ENCODE measurements at regions not wholly inside any gene's neighbourhood (a gene's known extent, or its start where the extent isn't known, plus 50 kb on each side); places are given as distances from the start of the nearest gene placed in this dataset.

GRCh38 chr3:159806412-159806811 lies 182.2 kb upstream of the IL12A start:
- no peak for TF ChIP-seq POLR2A (IDR thresholded peaks at IDR 0.05)
- TF ChIP-seq CTCF (IDR thresholded peaks at IDR 0.05) = no peak
